SK-N-SH (cell line): ENCODE measurements at regions not wholly inside any gene's neighbourhood (a gene's known extent, or its start where the extent isn't known, plus 50 kb on each side); places are given as distances from the start of the nearest gene placed in this dataset.
"Not testable (repeated sequence)": the region's sequence is repeated elsewhere in the genome, so short reads cannot be mapped to it uniquely, and the experiment has no call there.

ENCODE experiments used
- CHD2 ChIP-seq: fragments of 150-350 bp; IDR thresholded peaks from 2 replicates; pipeline ENCODE4 v1.6.1; 2018; ENCODE audit warnings: low read length; ENCODE audit not compliant: partially characterized antibody
- EP300 ChIP-seq, 2 experiments: IDR thresholded peaks; 2 replicates each; pipeline versions ENCODE4 v1.4.0 to v1.6.1; 2012; ENCODE audit warnings: borderline replicate concordance in 1 of 2, low read depth in 1 of 2, low read length in 1 of 2
- EZH2phosphoT487 ChIP-seq: fragments of 200-600 bp; sonication (generic); IDR thresholded peaks from 2 replicates; pipeline ENCODE4 v1.6.1; 2017; ENCODE audit warnings: low read depth, mixed run types, mild to moderate bottlenecking, antibody characterized with exemption, moderate library complexity, borderline replicate concordance
- FOSL2 ChIP-seq: IDR thresholded peaks from 2 replicates; pipeline ENCODE4 v1.4.0; 2012; ENCODE audit warnings: low read depth, mild to moderate bottlenecking, moderate library complexity, borderline replicate concordance
- FOXJ3 ChIP-seq: sonication (generic); formaldehyde crosslinking; IDR thresholded peaks from 2 replicates; pipeline ENCODE4 v1.5.1; 2020; ENCODE audit warnings: mild to moderate bottlenecking, missing genetic modification reagents
- FOXM1 ChIP-seq: IDR thresholded peaks from 2 replicates; pipeline ENCODE4 v1.4.0; 2012; ENCODE audit warnings: low read depth, mild to moderate bottlenecking
- GABPA ChIP-seq: IDR thresholded peaks from 2 replicates; pipeline ENCODE4 v1.4.0; 2012; ENCODE audit warnings: low read depth, mild to moderate bottlenecking
- MAX ChIP-seq: IDR thresholded peaks from 2 replicates; pipeline ENCODE4 v1.4.0; 2012; ENCODE audit warnings: low read depth
- RCOR1 ChIP-seq: fragments of 150-350 bp; IDR thresholded peaks from 2 replicates; pipeline ENCODE4 v1.6.1; 2017; ENCODE audit warnings: antibody characterized with exemption, low read length
- RFX5 ChIP-seq: IDR thresholded peaks from 2 replicates; pipeline ENCODE4 v1.6.1; 2012; ENCODE audit warnings: mild to moderate bottlenecking, improper control_type of control experiment, low read length
- SMC3 ChIP-seq: IDR thresholded peaks from 2 replicates; pipeline ENCODE4 v1.6.1; 2012; ENCODE audit warnings: low read depth, low read length, improper control_type of control experiment
- TAF1 ChIP-seq: IDR thresholded peaks from 2 replicates; pipeline ENCODE4 v1.6.1; 2012; ENCODE audit warnings: low read depth, mild to moderate bottlenecking, low read length, moderate library complexity, borderline replicate concordance
- YY1 ChIP-seq: IDR thresholded peaks from 2 replicates; pipeline ENCODE4 v1.4.0; 2012; ENCODE audit warnings: low read depth, mild to moderate bottlenecking
- TF ChIP-seq, protein P1 (sequence below): fragments of 200-600 bp; sonication (generic); IDR thresholded peaks from 2 replicates; pipeline ENCODE4 v1.6.1; 2017; ENCODE audit warnings: antibody characterized with exemption, mild to moderate bottlenecking, moderate library complexity

DNA sequence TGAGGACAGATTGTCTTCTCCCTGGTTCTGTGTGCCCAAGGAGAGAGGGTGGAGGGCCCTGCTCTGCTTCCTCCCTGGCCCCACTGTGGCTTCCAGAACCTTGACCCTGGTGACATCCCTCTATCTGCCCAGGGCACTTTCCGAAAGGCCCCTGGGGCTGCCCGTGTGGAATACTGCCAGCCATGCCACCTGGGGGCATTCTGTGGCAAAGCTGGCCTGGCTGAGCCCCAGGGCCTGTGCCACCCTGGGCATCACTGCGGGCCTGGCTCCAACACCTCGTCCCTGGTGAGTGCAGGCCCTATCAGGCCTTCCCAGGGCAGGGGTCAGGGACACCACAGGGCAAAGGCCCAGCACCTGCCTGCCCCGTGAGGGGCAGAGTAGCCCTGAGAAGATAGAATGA, 123.7 kb upstream of the MTLN start:
- TF ChIP-seq RFX5; EZH2phosphoT487; FOXM1; FOSL2; FOXJ3 (CRISPR knock-in tag); YY1; TAF1; GABPA; SMC3; CHD2; EP300 (IDR thresholded peaks at IDR 0.05; ENCODE audit: borderline replicate concordance in 1 of 2, low read depth in 1 of 2, low read length in 1 of 2); MAX; RCOR1: not testable (repeated sequence)
- TF ChIP-seq, protein P1, sequence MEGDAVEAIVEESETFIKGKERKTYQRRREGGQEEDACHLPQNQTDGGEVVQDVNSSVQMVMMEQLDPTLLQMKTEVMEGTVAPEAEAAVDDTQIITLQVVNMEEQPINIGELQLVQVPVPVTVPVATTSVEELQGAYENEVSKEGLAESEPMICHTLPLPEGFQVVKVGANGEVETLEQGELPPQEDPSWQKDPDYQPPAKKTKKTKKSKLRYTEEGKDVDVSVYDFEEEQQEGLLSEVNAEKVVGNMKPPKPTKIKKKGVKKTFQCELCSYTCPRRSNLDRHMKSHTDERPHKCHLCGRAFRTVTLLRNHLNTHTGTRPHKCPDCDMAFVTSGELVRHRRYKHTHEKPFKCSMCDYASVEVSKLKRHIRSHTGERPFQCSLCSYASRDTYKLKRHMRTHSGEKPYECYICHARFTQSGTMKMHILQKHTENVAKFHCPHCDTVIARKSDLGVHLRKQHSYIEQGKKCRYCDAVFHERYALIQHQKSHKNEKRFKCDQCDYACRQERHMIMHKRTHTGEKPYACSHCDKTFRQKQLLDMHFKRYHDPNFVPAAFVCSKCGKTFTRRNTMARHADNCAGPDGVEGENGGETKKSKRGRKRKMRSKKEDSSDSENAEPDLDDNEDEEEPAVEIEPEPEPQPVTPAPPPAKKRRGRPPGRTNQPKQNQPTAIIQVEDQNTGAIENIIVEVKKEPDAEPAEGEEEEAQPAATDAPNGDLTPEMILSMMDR, result not testable (repeated sequence)
